ENCODE measurements at regions not wholly inside any gene's neighbourhood (a gene's known extent, or its start where the extent isn't known, plus 50 kb on each side); places are given as distances from the start of the nearest gene placed in this dataset.

DNA sequence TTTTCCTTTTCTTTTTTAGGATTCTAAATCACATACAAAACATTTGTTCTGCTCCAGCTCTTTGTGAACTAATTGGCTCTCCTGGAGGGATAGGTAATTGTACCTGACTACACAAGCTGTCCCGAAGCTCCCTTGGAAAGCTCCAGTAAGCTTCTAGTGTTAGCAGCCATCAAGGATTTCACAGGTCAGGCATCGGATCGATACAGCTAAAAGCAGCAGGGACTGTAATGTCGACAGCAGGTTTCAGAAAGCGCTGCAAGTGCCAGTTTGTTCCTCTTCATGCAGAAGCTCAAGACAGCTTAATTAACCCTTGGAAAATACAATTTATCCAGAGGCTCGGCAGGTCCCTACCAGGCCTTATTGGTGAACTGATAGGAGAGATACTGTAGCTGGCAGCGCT, 87.2 kb upstream of the VRK2 start:
- H3K36me3 Mint-ChIP-seq (ENCODE audit: low read depth) = no peaks in the 10 kb centered on the region
- DNase-seq = no peak
- H3K27ac Mint-ChIP-seq = no peak overlapping the region
- no peaks in the 10 kb centered on the region for H3K9me3 Mint-ChIP-seq
- no peak overlapping the region for H3K4me3 Mint-ChIP-seq
- no peaks in the 10 kb centered on the region for H3K4me1 Mint-ChIP-seq (ENCODE audit: low read depth)
- TF ChIP-seq, protein P1, sequence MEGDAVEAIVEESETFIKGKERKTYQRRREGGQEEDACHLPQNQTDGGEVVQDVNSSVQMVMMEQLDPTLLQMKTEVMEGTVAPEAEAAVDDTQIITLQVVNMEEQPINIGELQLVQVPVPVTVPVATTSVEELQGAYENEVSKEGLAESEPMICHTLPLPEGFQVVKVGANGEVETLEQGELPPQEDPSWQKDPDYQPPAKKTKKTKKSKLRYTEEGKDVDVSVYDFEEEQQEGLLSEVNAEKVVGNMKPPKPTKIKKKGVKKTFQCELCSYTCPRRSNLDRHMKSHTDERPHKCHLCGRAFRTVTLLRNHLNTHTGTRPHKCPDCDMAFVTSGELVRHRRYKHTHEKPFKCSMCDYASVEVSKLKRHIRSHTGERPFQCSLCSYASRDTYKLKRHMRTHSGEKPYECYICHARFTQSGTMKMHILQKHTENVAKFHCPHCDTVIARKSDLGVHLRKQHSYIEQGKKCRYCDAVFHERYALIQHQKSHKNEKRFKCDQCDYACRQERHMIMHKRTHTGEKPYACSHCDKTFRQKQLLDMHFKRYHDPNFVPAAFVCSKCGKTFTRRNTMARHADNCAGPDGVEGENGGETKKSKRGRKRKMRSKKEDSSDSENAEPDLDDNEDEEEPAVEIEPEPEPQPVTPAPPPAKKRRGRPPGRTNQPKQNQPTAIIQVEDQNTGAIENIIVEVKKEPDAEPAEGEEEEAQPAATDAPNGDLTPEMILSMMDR (IDR thresholded peaks at IDR 0.05) = no peak
- H3K27me3 Mint-ChIP-seq (ENCODE audit: insufficient read depth) = no peaks in the 10 kb centered on the region; the same call in 1 of the 2 replicates

DNA sequence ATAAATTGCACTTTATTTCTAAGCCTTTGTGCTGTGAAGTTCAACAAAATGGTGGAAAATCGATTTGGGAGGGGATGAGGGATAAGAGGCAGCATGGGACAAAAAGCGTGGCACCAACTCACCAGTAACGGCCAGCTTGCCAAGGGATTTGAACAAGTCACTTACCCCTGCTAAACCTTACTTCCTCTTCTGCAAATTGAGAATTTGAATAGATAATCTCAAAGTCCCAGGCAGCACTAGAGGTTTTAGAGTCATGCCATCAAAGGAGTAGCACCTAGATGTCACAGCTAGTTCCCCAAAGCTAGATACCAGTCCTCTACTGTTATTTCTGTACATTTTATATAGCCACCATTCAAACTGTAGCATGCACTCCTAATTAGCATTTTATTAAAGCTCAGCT, 83.7 kb upstream of the VRK2 start:
- no peak overlapping the region for H3K27ac Mint-ChIP-seq
- H3K36me3 Mint-ChIP-seq (ENCODE audit: low read depth) = no peaks in the 10 kb centered on the region
- DNase-seq = no peak
- H3K4me1 Mint-ChIP-seq (ENCODE audit: low read depth) = no peaks in the 10 kb centered on the region
- TF ChIP-seq, protein P1 (IDR thresholded peaks at IDR 0.05) = no peak
- H3K27me3 Mint-ChIP-seq (ENCODE audit: insufficient read depth) = no peaks in the 10 kb centered on the region; the same call in 1 of the 2 replicates
- H3K4me3 Mint-ChIP-seq = no peak overlapping the region
- H3K9me3 Mint-ChIP-seq = no peaks in the 10 kb centered on the region

DNA sequence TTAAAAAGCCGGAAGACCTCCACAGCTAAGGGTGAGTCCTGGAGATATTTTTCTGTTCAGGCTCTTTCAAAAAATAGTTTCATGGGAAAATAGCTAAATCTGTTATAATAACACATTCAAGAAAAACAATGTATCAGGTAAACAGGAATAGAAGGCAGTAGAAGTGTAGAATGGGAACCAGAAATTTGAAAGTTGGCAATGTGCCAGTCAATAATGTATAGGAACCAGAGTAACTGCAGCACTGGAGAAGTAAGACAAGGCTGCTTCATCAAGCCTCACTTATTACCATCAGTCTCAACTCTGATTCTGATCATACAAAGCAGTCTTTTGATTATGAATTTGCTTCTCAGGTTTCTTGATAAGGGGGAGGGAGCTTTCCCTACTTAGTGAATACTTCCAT, 81.4 kb upstream of the VRK2 start:
- no peak for DNase-seq
- Mint-ChIP-seq H3K27ac (no peak overlapping the region), H3K4me1 (ENCODE audit: low read depth) (no peaks in the 10 kb centered on the region), H3K27me3 (ENCODE audit: insufficient read depth) (no peaks in the 10 kb centered on the region; the same call in 1 of the 2 replicates), H3K36me3 (ENCODE audit: low read depth) (no peaks in the 10 kb centered on the region), H3K4me3 (no peak overlapping the region), H3K9me3 (no peaks in the 10 kb centered on the region)
- TF ChIP-seq, protein P1 (IDR thresholded peaks at IDR 0.05) = no peak

DNA sequence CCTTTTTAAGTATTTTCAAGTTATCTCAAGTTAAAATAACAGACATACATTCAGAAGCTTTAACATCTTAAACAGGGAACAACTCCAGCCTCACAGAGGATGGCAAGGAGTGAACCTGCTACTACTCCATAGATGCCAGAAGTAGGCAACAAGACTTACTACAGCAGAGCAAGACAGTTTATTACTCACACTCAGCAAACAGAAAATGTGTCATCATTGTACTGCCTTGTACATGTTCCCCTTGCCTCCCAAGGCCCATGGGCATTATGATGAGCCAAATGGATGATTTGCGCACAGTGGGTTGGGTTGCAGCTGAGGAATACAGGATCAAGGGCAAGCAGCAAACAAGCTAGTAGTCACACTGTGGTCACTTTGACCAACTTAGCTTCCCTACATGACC, 80.6 kb upstream of the VRK2 start:
- DNase-seq = no peak
- Mint-ChIP-seq H3K9me3 (no peaks in the 10 kb centered on the region), H3K36me3 (ENCODE audit: low read depth) (no peaks in the 10 kb centered on the region), H3K27ac (no peak overlapping the region), H3K4me1 (ENCODE audit: low read depth) (no peaks in the 10 kb centered on the region), H3K27me3 (ENCODE audit: insufficient read depth) (no peaks in the 10 kb centered on the region; the same call in 1 of the 2 replicates), H3K4me3 (no peak overlapping the region)
- TF ChIP-seq, protein P1 (IDR thresholded peaks at IDR 0.05) = no peak

DNA sequence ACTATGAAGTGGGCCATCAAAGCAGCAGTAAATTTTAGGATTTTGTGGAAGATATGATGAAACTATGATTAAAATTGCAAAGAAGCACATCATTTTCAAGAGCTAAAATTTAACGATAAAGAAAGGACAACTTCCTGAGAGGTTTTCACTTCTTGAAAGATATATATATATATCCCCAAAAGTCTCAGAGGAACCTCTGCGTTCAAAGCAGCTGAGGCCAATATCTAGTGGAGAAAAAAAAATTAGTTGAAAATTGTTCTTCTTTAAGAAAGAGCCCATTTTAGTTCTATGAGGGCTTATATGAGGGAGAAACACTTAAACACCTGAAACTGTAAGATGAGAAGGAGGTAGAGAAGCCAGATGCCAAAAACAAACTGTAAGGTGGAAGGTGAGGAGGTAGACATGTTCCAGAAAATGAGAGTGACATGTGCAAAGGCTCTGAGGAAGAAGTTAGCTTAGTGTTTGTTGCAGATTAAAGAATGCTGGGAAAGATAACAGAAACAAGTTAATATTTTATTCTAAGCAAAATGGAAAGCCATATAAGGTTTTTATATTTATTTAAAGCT, 72.9 kb upstream of the VRK2 start:
- no peaks in the 10 kb centered on the region; the same call in 1 of the 2 replicates for H3K4me1 Mint-ChIP-seq (ENCODE audit: low read depth)
- H3K36me3 Mint-ChIP-seq (ENCODE audit: low read depth) = no peaks in the 10 kb centered on the region
- no peak overlapping the region for H3K27ac Mint-ChIP-seq
- DNase-seq = no peak
- TF ChIP-seq, protein P1 (IDR thresholded peaks at IDR 0.05) = no peak
- no peaks in the 10 kb centered on the region for H3K27me3 Mint-ChIP-seq (ENCODE audit: insufficient read depth)
- H3K9me3 Mint-ChIP-seq = no peaks in the 10 kb centered on the region
- H3K4me3 Mint-ChIP-seq = no peak overlapping the region

DNA sequence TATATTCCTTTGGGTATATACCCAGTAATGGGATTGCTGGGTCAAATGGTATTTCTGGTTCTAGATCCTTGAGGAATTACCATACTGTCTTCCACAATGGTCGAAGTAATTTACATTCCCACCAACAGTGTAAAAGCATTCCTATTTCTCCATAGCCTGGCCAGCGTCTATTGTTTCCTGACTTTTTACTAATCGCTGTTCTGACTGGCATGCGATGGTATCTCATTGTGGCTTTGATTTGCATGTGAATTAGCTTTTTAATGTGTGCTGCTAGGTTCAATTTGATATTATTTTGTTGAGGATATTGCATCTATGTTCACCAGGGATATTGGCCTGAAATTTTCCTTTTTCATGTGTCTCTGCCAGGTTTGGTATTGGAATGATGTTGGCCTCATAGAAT, 67.4 kb upstream of the VRK2 start:
- TF ChIP-seq, protein P1 (IDR thresholded peaks at IDR 0.05) = no peak
- H3K27me3 Mint-ChIP-seq (ENCODE audit: insufficient read depth) = peaks cover 4% of the 10 kb centered on the region; the same call in 1 of the 2 replicates
- peaks cover 15% of the 10 kb centered on the region for H3K4me1 Mint-ChIP-seq (ENCODE audit: low read depth)
- DNase-seq = no peak
- no peaks in the 10 kb centered on the region for H3K9me3 Mint-ChIP-seq
- no peaks in the 10 kb centered on the region for H3K36me3 Mint-ChIP-seq (ENCODE audit: low read depth)
- H3K4me3 Mint-ChIP-seq = no peak overlapping the region
- H3K27ac Mint-ChIP-seq = no peak overlapping the region

Measured in HFFc6 (cell line).